ENCODE measurements at regions not wholly inside any gene's neighbourhood (a gene's known extent, or its start where the extent isn't known, plus 50 kb on each side); places are given as distances from the start of the nearest gene placed in this dataset.

DNA sequence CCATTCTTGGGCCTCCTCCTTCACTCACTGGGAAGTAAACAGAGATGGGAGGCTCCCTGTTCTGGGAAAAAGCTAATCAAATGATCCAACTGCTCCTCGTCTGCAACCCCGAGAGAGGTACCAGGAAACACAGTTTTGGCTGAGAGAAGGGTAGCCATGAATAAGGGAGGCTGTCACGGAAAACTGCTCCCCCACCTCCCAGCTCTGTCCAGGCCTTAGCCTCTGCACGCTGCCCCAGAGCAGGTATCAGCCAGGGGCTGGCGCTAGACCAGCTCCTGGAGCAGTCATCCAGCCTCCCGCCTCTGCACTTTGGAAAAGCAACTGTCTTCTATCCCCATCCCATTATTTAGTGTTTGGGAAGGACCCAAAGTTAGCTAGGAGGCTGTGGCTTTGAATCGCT, 266.1 kb downstream of the NDUFS4 start:
- no peak for DNase-seq

- DNase-seq = no peak
Observed at GRCh38 chr5:53827211-53827651, 266.8 kb downstream of the NDUFS4 start.

DNA sequence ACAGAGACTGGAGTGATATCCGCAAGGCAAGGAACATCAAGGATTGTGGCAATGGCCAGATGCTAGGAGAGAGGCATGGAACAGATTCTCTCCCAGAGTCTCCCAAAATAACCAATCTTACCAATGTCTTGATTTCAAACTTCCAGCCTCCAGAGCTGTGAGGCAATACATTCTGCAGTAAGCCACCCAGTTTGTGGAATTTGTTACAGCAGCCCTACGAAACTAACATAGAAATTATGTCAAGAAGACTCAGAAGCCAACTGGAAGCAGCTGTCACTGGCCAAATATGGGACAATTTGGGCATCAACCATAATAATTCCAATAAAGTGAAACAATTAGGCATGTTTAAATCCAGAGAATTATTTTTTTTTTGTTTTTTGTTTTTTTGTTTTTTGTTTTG, 271.1 kb downstream of the NDUFS4 start:
- DNase-seq = no peak
